HCT116 (cell line): ENCODE measurements at regions not wholly inside any gene's neighbourhood (a gene's known extent, or its start where the extent isn't known, plus 50 kb on each side); places are given as distances from the start of the nearest gene placed in this dataset.

Source experiments
- ATAC-seq: fragments of 200-7000 bp; cut with Tn5 transposase; 2 replicates; pipeline ENCODE4 v1.9.1; 2020; ENCODE audit warnings: mild to moderate bottlenecking, moderate library complexity
- BruUV-seq: library from RNA; stranded (reverse); fragments of 400-500 nt; replicated peaks from 2 replicates; lab custom pipeline; 2021; lab: Mats Ljungman, UMichigan
- CTCF ChIA-PET: fragments of 300-600 bp; sonication (Branson Sonifier 250); formaldehyde crosslinking; loops from one replicate; lab custom pipeline; 2021; ENCODE audit warnings: antibody characterized with exemption; lab: Charles Lee
- POLR2A ChIA-PET: fragments of 300-600, 350-600 bp; sonication (Branson Sonifier 250); formaldehyde crosslinking; loops from one replicate; lab custom pipeline; 2021; ENCODE audit warnings: antibody characterized with exemption; lab: Charles Lee
- RAD21 ChIA-PET, 2 experiments: fragments of 300-600 bp; sonication (Branson Sonifier 250); formaldehyde crosslinking; loops; one replicate each; lab custom pipeline; 2023; ENCODE audit warnings: low total read pairs in 2 of 2; ENCODE audit not compliant: uncharacterized antibody in 2 of 2, unreplicated experiment in 2 of 2, low non-redundant PET in 1 of 2; lab: Charles Lee
- DNase-seq: peaks from one replicate; pipeline ENCODE4 v3.0.0-alpha.2; 2010; ENCODE audit warnings: low read depth, low spot score
- H2AFZ ChIP-seq: fragments of 200-600 bp; shearing (Covaris generic), sonication (generic); 2 replicates; pipeline ENCODE4 v1.6.1; 2017; ENCODE audit warnings: low read depth, mixed run types, mixed read lengths, antibody characterized with exemption, low read length; ENCODE audit not compliant: poor library complexity, severe bottlenecking
- H3K27ac ChIP-seq: 2 replicates; pipeline ENCODE4 v1.5.1; 2012; ENCODE audit warnings: low read depth, low read length
- H3K27me3 ChIP-seq: fragments of 200-600 bp; sonication (generic); 2 replicates; pipeline ENCODE4 v1.6.1; 2016; ENCODE audit warnings: mixed run types, low read length, mixed read lengths; ENCODE audit not compliant: insufficient read depth
- H3K36me3 ChIP-seq, 2 experiments: fragments of 200-500 bp in 1 of 2; fragments of 200-600 bp in 1 of 2; sonication (Bioruptor generic) in 1 of 2; sonication (generic) in 1 of 2; 2 replicates each; pipeline versions ENCODE4 v1.5.1 to v1.6.1; 2014 to 2016; ENCODE audit warnings: low read length in 2 of 2, inconsistent platforms in 1 of 2, mixed read lengths in 1 of 2, mixed run types in 1 of 2; ENCODE audit not compliant: insufficient read depth in 2 of 2, control insufficient read depth in 1 of 2
- H3K4me1 ChIP-seq, 2 experiments: fragments of 200-600 bp in 1 of 2; sonication (generic) in 1 of 2; 2 replicates each; pipeline versions ENCODE4 v1.5.1 to v1.6.1; 2012 to 2017; ENCODE audit warnings: low read length in 2 of 2, inconsistent platforms in 1 of 2, mild to moderate bottlenecking in 1 of 2, mixed read lengths in 1 of 2, mixed run types in 1 of 2, moderate library complexity in 1 of 2; ENCODE audit not compliant: insufficient read depth in 2 of 2, control insufficient read depth in 1 of 2
- H3K4me2 ChIP-seq: fragments of 200-600 bp; sonication (generic); 2 replicates; pipeline ENCODE4 v1.6.1; 2017; ENCODE audit warnings: mixed run types, low read length, mixed read lengths
- H3K4me3 ChIP-seq, 2 experiments: fragments of 200-600 bp in 1 of 2; sonication (generic) in 1 of 2; replicated peaks in 1 of 2; 2 replicates each; pipeline ENCODE4 v1.5.1; 2011 to 2016; ENCODE audit warnings: low read length in 2 of 2, control low read depth in 1 of 2, low read depth in 1 of 2, mild to moderate bottlenecking in 1 of 2, mixed read lengths in 1 of 2, mixed run types in 1 of 2
- H3K79me2 ChIP-seq: fragments of 200-600 bp; sonication (generic); 2 replicates; pipeline ENCODE4 v1.6.1; 2017; ENCODE audit warnings: mild to moderate bottlenecking, mixed run types, low read length, moderate library complexity, mixed read lengths; ENCODE audit not compliant: insufficient read depth
- H3K9ac ChIP-seq: fragments of 200-600 bp; sonication (generic); 2 replicates; pipeline ENCODE4 v1.6.1; 2016; ENCODE audit warnings: low read length, mixed read lengths
- H3K9me2 ChIP-seq: fragments of 200-600 bp; sonication (generic), shearing (Covaris generic); 2 replicates; pipeline ENCODE4 v1.6.1; 2017; ENCODE audit warnings: mixed run types, mild to moderate bottlenecking, moderate library complexity; ENCODE audit not compliant: insufficient read depth
- H3K9me3 ChIP-seq, 2 experiments: fragments of 200-500 bp in 1 of 2; fragments of 200-600 bp in 1 of 2; sonication (Bioruptor generic) in 1 of 2; sonication (generic) in 1 of 2; 2 replicates each; pipeline ENCODE4 v1.6.1; 2014 to 2017; ENCODE audit warnings: low read length in 2 of 2, mixed read lengths in 2 of 2, inconsistent platforms in 1 of 2, low read depth in 1 of 2, mild to moderate bottlenecking in 1 of 2, mixed run types in 1 of 2, moderate library complexity in 1 of 2; ENCODE audit not compliant: control insufficient read depth in 1 of 2, insufficient read depth in 1 of 2
- H4K20me1 ChIP-seq: fragments of 200-600 bp; sonication (generic), shearing (Covaris generic); 2 replicates; pipeline ENCODE4 v1.6.1; 2017; ENCODE audit warnings: mixed run types, mild to moderate bottlenecking, moderate library complexity; ENCODE audit not compliant: insufficient read depth
- EGR1 ChIP-seq: IDR thresholded peaks from 2 replicates; pipeline ENCODE4 v1.6.1; 2012; ENCODE audit warnings: low read depth
- SP1 ChIP-seq: IDR thresholded peaks from 2 replicates; pipeline ENCODE4 v1.6.1; 2012; ENCODE audit warnings: low read depth
- ZBTB33 ChIP-seq: IDR thresholded peaks from 2 replicates; pipeline ENCODE4 v1.6.1; 2011; ENCODE audit warnings: mild to moderate bottlenecking, low read length, moderate library complexity; ENCODE audit not compliant: insufficient replicate concordance; ENCODE audit errors: extremely low read depth
- ZFX ChIP-seq: fragments of 450-650 bp; IDR thresholded peaks from 2 replicates; pipeline ENCODE4 v1.6.1; 2017
- intact Hi-C: fragments of 100-400 bp; cut with micrococcal nuclease; formaldehyde crosslinking; loops from 2 replicates; pipeline ENCODE4 v1.10.0; 2022

- Histone ChIP-seq H3K4me2 (no peak overlapping the region), H3K9me3 (peaks cover 0 to 14% of the 10 kb centered on the region in 2 experiments; a peak in 1 of 4 replicates), H4K20me1 (no peaks in the 10 kb centered on the region), H3K27ac (no peak overlapping the region), H2AFZ (no peak overlapping the region), H3K4me1 (no peaks in the 10 kb centered on the region), H3K27me3 (no peaks in the 10 kb centered on the region), H3K79me2 (no peaks in the 10 kb centered on the region), H3K9ac (no peak overlapping the region), H3K4me3 (no peak overlapping the region), H3K36me3 (no peaks in the 10 kb centered on the region), H3K9me2 (no peaks in the 10 kb centered on the region)
- CTCF ChIA-PET = no interaction called here
- POLR2A ChIA-PET = no interaction called here
- no peak for DNase-seq
- TF ChIP-seq ZFX (no peak), SP1 (no peak), ZBTB33 (no peak)
- BruUV-seq = no TSS peak
- RAD21 ChIA-PET = no interaction called here
- no peak for ATAC-seq
- intact Hi-C loops = loop anchor here (10.0 kb wide), 1 partner anchor 57 kb away; no protein-coding TSS in a partner anchor
Measured at GRCh38 chr17:11077673-11078072, 163.3 kb upstream of the SHISA6 start.

- RAD21 ChIA-PET = no interaction called here
- H3K27ac ChIP-seq = no peak overlapping the region
- no peaks in the 10 kb centered on the region for H3K9me2 ChIP-seq
- POLR2A ChIA-PET = no interaction called here
- no peaks in the 10 kb centered on the region for H3K27me3 ChIP-seq
- H3K4me2 ChIP-seq = no peak overlapping the region
- no peak overlapping the region for H3K9ac ChIP-seq
- CTCF ChIA-PET = no interaction called here
- no peak overlapping the region for H3K4me3 ChIP-seq
- H2AFZ ChIP-seq = no peak overlapping the region
- H3K36me3 ChIP-seq = no peaks in the 10 kb centered on the region
- ATAC-seq = no peak
- H3K4me1 ChIP-seq = no peaks in the 10 kb centered on the region
- intact Hi-C loops = loop anchor here (10.0 kb wide), 1 partner anchor 60 kb away; no protein-coding TSS in a partner anchor
- TF ChIP-seq EGR1 = no peak
- TF ChIP-seq, all 23 proteins: peak for 0
- Histone ChIP-seq H3K79me2 (no peaks in the 10 kb centered on the region), H4K20me1 (no peaks in the 10 kb centered on the region), H3K9me3 (peaks cover 0 to 14% of the 10 kb centered on the region in 2 experiments; a peak in 2 of 4 replicates)
- no TSS peak for BruUV-seq
- no peak for DNase-seq
Measured at GRCh38 chr17:11074451-11074850, 166.6 kb upstream of the SHISA6 start.
